ENCODE measurements at regions not wholly inside any gene's neighbourhood (a gene's known extent, or its start where the extent isn't known, plus 50 kb on each side); places are given as distances from the start of the nearest gene placed in this dataset.

GRCh38 chr10:44023517-44023916 lies 361.4 kb downstream of the CXCL12 start:
- Mint-ChIP-seq H3K4me1 (no peaks in the 10 kb centered on the region), H3K27ac (no peak overlapping the region), H3K36me3 (no peaks in the 10 kb centered on the region), H3K27me3 (ENCODE audit: low read depth in 3 of 3) (peaks cover 2 to 14% (median 3%) of the 10 kb centered on the region in 3 donors), H3K4me3 (no peak overlapping the region), H3K9me3 (peaks cover 0 to 7% (median 0%) of the 10 kb centered on the region in 7 donors)
- H3K79me2 ChIP-seq (ENCODE audit: insufficient read depth, low read length), result no peaks in the 10 kb centered on the region
- no peaks in the 10 kb centered on the region for H4K20me1 ChIP-seq (ENCODE audit: insufficient read depth, low read length)
- no peaks in the 10 kb centered on the region for H3K36me3 ChIP-seq (replicated peaks in 1 of 2; ENCODE audit: control insufficient read depth in 1 of 2, insufficient read depth in 2 of 2, low read length in 2 of 2)
- H3K9me3 ChIP-seq (replicated peaks in 1 of 2; ENCODE audit: control insufficient read depth in 1 of 2, insufficient read depth in 1 of 2, low read length in 2 of 2), result no peaks in the 10 kb centered on the region
- H3K9ac ChIP-seq (ENCODE audit: insufficient read depth, low read length, poor library complexity, severe bottlenecking), result no peak overlapping the region
- H2AFZ ChIP-seq (ENCODE audit: insufficient read depth, low read depth, low read length, poor library complexity, severe bottlenecking), result no peak overlapping the region
- no peak overlapping the region for H3K4me2 ChIP-seq (replicated peaks; ENCODE audit: extremely low read depth, low read length, poor library complexity, severe bottlenecking)
- no peak for TF ChIP-seq CTCF (IDR thresholded peaks at IDR 0.05)
- no peaks in the 10 kb centered on the region for H3K4me1 ChIP-seq (ENCODE audit: control insufficient read depth in 1 of 2, insufficient read depth in 2 of 2, low read length in 2 of 2)
- DNase-seq, result no peak
- no peak overlapping the region for H3K27ac ChIP-seq (ENCODE audit: low read depth in 1 of 2, low read length in 2 of 2)
- intact Hi-C loops (cut with micrococcal nuclease), result no loop called here
- no CpG with 5 or more reads among the region's 5 CpGs for WGBS (ENCODE audit: insufficient coverage)
- H3K4me3 ChIP-seq (replicated peaks in 1 of 3; ENCODE audit: low read depth in 2 of 3, low read length in 3 of 3), result no peak overlapping the region
- H3K27me3 ChIP-seq (ENCODE audit: control insufficient read depth in 2 of 2, insufficient read depth in 2 of 2, low read length in 2 of 2), result no peaks in the 10 kb centered on the region

GRCh38 chr10:44022203-44022602 lies 362.7 kb downstream of the CXCL12 start:
- H3K9me3 Mint-ChIP-seq, result peaks cover 0 to 7% (median 0%) of the 10 kb centered on the region in 7 donors
- no peaks in the 10 kb centered on the region for H4K20me1 ChIP-seq (ENCODE audit: insufficient read depth, low read length)
- no peak for TF ChIP-seq CTCF (IDR thresholded peaks at IDR 0.05)
- H3K4me3 ChIP-seq (replicated peaks in 1 of 3; ENCODE audit: low read depth in 2 of 3, low read length in 3 of 3), result no peak overlapping the region
- peaks cover 5 to 6% of the 10 kb centered on the region in 2 donors for H3K4me1 ChIP-seq (ENCODE audit: control insufficient read depth in 1 of 2, insufficient read depth in 2 of 2, low read length in 2 of 2)
- no peaks in the 10 kb centered on the region for H3K9me3 ChIP-seq (replicated peaks in 1 of 2; ENCODE audit: control insufficient read depth in 1 of 2, insufficient read depth in 1 of 2, low read length in 2 of 2)
- H3K4me2 ChIP-seq (replicated peaks; ENCODE audit: extremely low read depth, low read length, poor library complexity, severe bottlenecking), result no peak overlapping the region
- no CpG with 5 or more reads among the region's 1 CpG for WGBS (ENCODE audit: insufficient coverage)
- peaks cover 0 to 14% (median 3%) of the 10 kb centered on the region in 3 donors for H3K27me3 Mint-ChIP-seq (ENCODE audit: low read depth in 3 of 3)
- H3K36me3 ChIP-seq (replicated peaks in 1 of 2; ENCODE audit: control insufficient read depth in 1 of 2, insufficient read depth in 2 of 2, low read length in 2 of 2), result no peaks in the 10 kb centered on the region
- no peaks in the 10 kb centered on the region for H3K79me2 ChIP-seq (ENCODE audit: insufficient read depth, low read length)
- H3K27me3 ChIP-seq (ENCODE audit: control insufficient read depth in 2 of 2, insufficient read depth in 2 of 2, low read length in 2 of 2), result no peaks in the 10 kb centered on the region
- DNase-seq, result no peak
- H3K27ac ChIP-seq (ENCODE audit: low read depth in 1 of 2, low read length in 2 of 2), result no peak overlapping the region
- H3K4me1 Mint-ChIP-seq, result peaks cover 3% of the 10 kb centered on the region
- H3K9ac ChIP-seq (ENCODE audit: insufficient read depth, low read length, poor library complexity, severe bottlenecking), result no peak overlapping the region
- no peak overlapping the region for H3K27ac Mint-ChIP-seq
- intact Hi-C loops (cut with micrococcal nuclease), result no loop called here
- no peaks in the 10 kb centered on the region for H3K36me3 Mint-ChIP-seq
- H3K4me3 Mint-ChIP-seq, result no peak overlapping the region
- no peak overlapping the region for H2AFZ ChIP-seq (ENCODE audit: insufficient read depth, low read depth, low read length, poor library complexity, severe bottlenecking)
